HepG2 (cell line): ENCODE measurements at regions not wholly inside any gene's neighbourhood (a gene's known extent, or its start where the extent isn't known, plus 50 kb on each side); places are given as distances from the start of the nearest gene placed in this dataset.

Experiments used
- ATAC-seq: fragments of 200-7000 bp; cut with Tn5 transposase; 3 replicates; pipeline ENCODE4 v1.9.1; 2020; ENCODE audit warnings: mild to moderate bottlenecking, moderate library complexity
- BruUV-seq: library from RNA; stranded (reverse); fragments of 400-500 nt; replicated peaks from 2 replicates; lab custom pipeline; 2021; lab: Mats Ljungman, UMichigan
- CTCF ChIA-PET: fragments of 300-600 bp; formaldehyde crosslinking; extraction: SDS; loops from one replicate; lab custom pipeline; 2021; ENCODE audit warnings: low total read pairs, inconsistent platforms, low intra/inter-chr PET ratio; lab: Yijun Ruan, JAX
- POLR2A ChIA-PET: fragments of 350-600 bp; sonication (Branson Sonifier 250); formaldehyde crosslinking; loops from one replicate; lab custom pipeline; 2020; ENCODE audit warnings: antibody characterized with exemption, inconsistent platforms; lab: Yijun Ruan, JAX
- DNase-seq: peaks from one replicate; pipeline ENCODE4 v3.0.0-alpha.2; 2015; ENCODE audit warnings: low spot score
- FAIRE-seq: peaks from 3 replicates; lab custom pipeline; 2011; peaks lifted over from hg19 to GRCh38; lab: Jason Lieb, UNC
- H2AFZ ChIP-seq: one replicate; pipeline ENCODE4 v1.6.1; 2011; ENCODE audit warnings: low read length, inconsistent platforms
- H3K27ac ChIP-seq: fragments of 300-600 bp; 3 replicates; pipeline ENCODE4 v1.8.0; 2011; ENCODE audit warnings: mixed run types, mild to moderate bottlenecking, mixed read lengths, low read length, inconsistent platforms; ENCODE audit not compliant: insufficient read depth; ENCODE audit errors: extremely low read length
- H3K27me3 ChIP-seq, 2 experiments: fragments of 200-600 bp in 1 of 2; 2 replicates in 1 of 2; 3 replicates in 1 of 2; pipeline versions ENCODE4 v1.6.0 to v1.8.0; 2011; ENCODE audit warnings: low read length in 2 of 2, mild to moderate bottlenecking in 2 of 2, moderate library complexity in 2 of 2, inconsistent platforms in 1 of 2; ENCODE audit not compliant: insufficient read depth in 2 of 2, control insufficient read depth in 1 of 2
- H3K36me3 ChIP-seq, 2 experiments: fragments of 200-600 bp in 1 of 2; replicated peaks in 1 of 2; 2 replicates in 1 of 2; 3 replicates in 1 of 2; pipeline versions ENCODE4 v1.5.1 to v1.8.0; 2011; ENCODE audit warnings: low read length in 2 of 2, inconsistent platforms in 1 of 2; ENCODE audit not compliant: insufficient read depth in 2 of 2, control insufficient read depth in 1 of 2
- H3K4me1 ChIP-seq: 2 replicates; pipeline ENCODE4 v1.5.1; 2012; ENCODE audit warnings: low read length, inconsistent platforms; ENCODE audit not compliant: insufficient read depth
- H3K4me2 ChIP-seq: 2 replicates; pipeline ENCODE4 v1.6.0; 2011; ENCODE audit warnings: low read depth, low read length, inconsistent platforms
- H3K4me3 ChIP-seq, 3 experiments: fragments of 200-600 bp in 1 of 3; sonication (generic), shearing (Covaris generic) in 1 of 3; replicated peaks in 1 of 3; 2 replicates each; pipeline ENCODE4 v1.5.1; 2011 to 2016; ENCODE audit warnings: low read length in 3 of 3, inconsistent platforms in 2 of 3, low read depth in 2 of 3, mild to moderate bottlenecking in 2 of 3, control low read depth in 1 of 3, mixed read lengths in 1 of 3; ENCODE audit not compliant: insufficient read depth in 1 of 3
- H3K79me2 ChIP-seq: one replicate; pipeline ENCODE4 v1.6.1; 2011; ENCODE audit warnings: low read length, inconsistent platforms; ENCODE audit not compliant: insufficient read depth
- H3K9ac ChIP-seq: 2 replicates; pipeline ENCODE4 v1.6.0; 2011; ENCODE audit warnings: mild to moderate bottlenecking, low read depth, low read length, inconsistent platforms; ENCODE audit not compliant: insufficient read depth
- H3K9me3 ChIP-seq: 2 replicates; pipeline ENCODE4 v1.5.1; 2012; ENCODE audit warnings: mild to moderate bottlenecking, low read length
- H4K20me1 ChIP-seq: 2 replicates; pipeline ENCODE4 v1.6.0; 2011; ENCODE audit warnings: inconsistent platforms, mild to moderate bottlenecking, low read length, moderate library complexity; ENCODE audit not compliant: insufficient read depth
- CENPT ChIP-seq: sonication (generic); formaldehyde crosslinking; IDR thresholded peaks from 2 replicates; pipeline ENCODE4 v1.8.0; 2022; ENCODE audit warnings: low read depth, mild to moderate bottlenecking, moderate library complexity, missing genetic modification reagents
- KAT2B ChIP-seq: fragments of 150-350 bp; IDR thresholded peaks from 2 replicates; pipeline ENCODE4 v1.6.1; 2014; ENCODE audit warnings: low read depth, low read length, borderline replicate concordance
- NAIF1 ChIP-seq: sonication (generic); formaldehyde crosslinking; IDR thresholded peaks from 2 replicates; pipeline ENCODE4 v1.5.0; 2020; ENCODE audit warnings: mild to moderate bottlenecking, missing genetic modification reagents, borderline replicate concordance
- SMC3 ChIP-seq: IDR thresholded peaks from 2 replicates; pipeline ENCODE4 v1.6.1; 2011; ENCODE audit warnings: low read length, improper control_type of control experiment
- STAG1 ChIP-seq: sonication (generic); formaldehyde crosslinking; IDR thresholded peaks from 2 replicates; pipeline ENCODE4 v1.4.0; 2020; ENCODE audit warnings: missing genetic modification reagents
- U2AF1 ChIP-seq: fragments of 200-400 bp; formaldehyde crosslinking; optimal IDR thresholded peaks from 2 replicates; pipeline ENCODE3; 2017; ENCODE audit warnings: mild to moderate bottlenecking, low read depth, low read length
- ZNF563 ChIP-seq: sonication (generic); formaldehyde crosslinking; IDR thresholded peaks from 2 replicates; pipeline ENCODE4 v1.8.0; 2022; ENCODE audit warnings: mild to moderate bottlenecking, moderate library complexity, missing genetic modification reagents
- ZNF883 ChIP-seq: sonication (generic); formaldehyde crosslinking; IDR thresholded peaks from 2 replicates; pipeline ENCODE4 v1.5.1; 2020; ENCODE audit warnings: mild to moderate bottlenecking, missing genetic modification reagents; ENCODE audit errors: not compliant biosample characterization
- WGBS: methylation state at CpG from one replicate; pipeline ENCODE4 v1.1.6; 2017; ENCODE audit warnings: low lambda C conversion rate; 5-methylcytosine and 5-hydroxymethylcytosine counted together
- in situ Hi-C: cut with HindIII; loops from 2 replicates; pipeline ENCODE4 v1.10.0; 2017; ENCODE audit warnings: low pct_unique_long_range_greater_than_20kb; ENCODE audit not compliant: extremely low pct_ligation_motif_present
- intact Hi-C: fragments of 100-400 bp; cut with micrococcal nuclease; formaldehyde crosslinking; loops from one replicate; pipeline ENCODE4 v1.10.0; 2022; ENCODE audit not compliant: unreplicated experiment
- TF ChIP-seq, protein P1 (sequence below): sonication (generic); formaldehyde crosslinking; IDR thresholded peaks from 2 replicates; pipeline ENCODE4 v1.5.0; 2020; ENCODE audit warnings: mild to moderate bottlenecking, missing genetic modification reagents, moderate library complexity

DNA sequence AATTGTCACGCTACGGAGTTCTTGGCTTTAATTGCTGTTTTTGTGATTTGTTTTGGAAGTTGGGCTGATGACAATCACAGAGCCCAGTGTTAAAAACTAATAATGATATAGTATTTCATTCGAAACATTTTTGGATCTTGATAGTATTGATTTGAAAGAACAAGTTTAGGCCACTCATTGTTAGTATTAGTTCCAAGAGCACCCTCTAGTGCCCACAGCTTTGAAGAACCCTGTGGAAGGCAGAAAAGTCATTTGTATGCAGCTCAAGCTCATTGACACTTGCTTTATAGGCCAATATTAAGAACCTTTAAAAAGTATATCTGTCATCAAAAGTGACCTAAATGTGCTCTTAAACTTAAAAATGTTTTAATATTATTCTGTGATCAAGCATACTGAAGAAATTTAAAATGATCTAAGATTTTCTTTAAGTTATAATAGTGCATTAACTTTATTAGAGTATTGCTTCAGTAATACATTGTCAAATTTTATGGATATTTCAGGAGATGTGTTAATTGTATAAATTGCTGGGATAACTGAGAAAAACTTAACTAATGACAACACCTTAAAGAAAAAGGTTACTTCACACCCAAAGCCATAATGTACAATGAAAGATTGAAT is 191.0 kb downstream of the GRB14 start:
- Histone ChIP-seq H3K4me3 (no peak overlapping the region), H3K27ac (no peak overlapping the region), H3K36me3 (no peaks in the 10 kb centered on the region), H3K79me2 (no peaks in the 10 kb centered on the region), H3K27me3 (0 out of 5 replicates have a peak, but pooled peaks cover 0 to 4% of the 10 kb centered on the region in 2 experiments), H3K4me2 (no peak overlapping the region), H3K9me3 (no peaks in the 10 kb centered on the region), H2AFZ (no peak overlapping the region), H3K9ac (no peak overlapping the region), H3K4me1 (no peaks in the 10 kb centered on the region), H4K20me1 (no peaks in the 10 kb centered on the region)
- POLR2A ChIA-PET = no interaction called here
- CTCF ChIA-PET = interaction anchor here (0.8 to 1.3 kb wide), 3 partner anchors 1239 to 1261 kb away, joined by 3 to 4 read pairs (median 4); no protein-coding TSS in a partner anchor
- TF ChIP-seq, protein P1, sequence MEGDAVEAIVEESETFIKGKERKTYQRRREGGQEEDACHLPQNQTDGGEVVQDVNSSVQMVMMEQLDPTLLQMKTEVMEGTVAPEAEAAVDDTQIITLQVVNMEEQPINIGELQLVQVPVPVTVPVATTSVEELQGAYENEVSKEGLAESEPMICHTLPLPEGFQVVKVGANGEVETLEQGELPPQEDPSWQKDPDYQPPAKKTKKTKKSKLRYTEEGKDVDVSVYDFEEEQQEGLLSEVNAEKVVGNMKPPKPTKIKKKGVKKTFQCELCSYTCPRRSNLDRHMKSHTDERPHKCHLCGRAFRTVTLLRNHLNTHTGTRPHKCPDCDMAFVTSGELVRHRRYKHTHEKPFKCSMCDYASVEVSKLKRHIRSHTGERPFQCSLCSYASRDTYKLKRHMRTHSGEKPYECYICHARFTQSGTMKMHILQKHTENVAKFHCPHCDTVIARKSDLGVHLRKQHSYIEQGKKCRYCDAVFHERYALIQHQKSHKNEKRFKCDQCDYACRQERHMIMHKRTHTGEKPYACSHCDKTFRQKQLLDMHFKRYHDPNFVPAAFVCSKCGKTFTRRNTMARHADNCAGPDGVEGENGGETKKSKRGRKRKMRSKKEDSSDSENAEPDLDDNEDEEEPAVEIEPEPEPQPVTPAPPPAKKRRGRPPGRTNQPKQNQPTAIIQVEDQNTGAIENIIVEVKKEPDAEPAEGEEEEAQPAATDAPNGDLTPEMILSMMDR (CRISPR knock-in tag) = peak; percentile 69
- TF ChIP-seq SMC3 = peak; percentile 47; the same call in 1 of the 2 replicates
- no peak for TF ChIP-seq KAT2B
- TF ChIP-seq CENPT (CRISPR knock-in tag) = no peak
- TF ChIP-seq U2AF1 = no peak
- no peak for TF ChIP-seq ZNF563 (CRISPR knock-in tag)
- TF ChIP-seq NAIF1 (CRISPR knock-in tag) = no peak
- no peak for TF ChIP-seq ZNF883 (CRISPR knock-in tag)
- peak; percentile 74 for TF ChIP-seq STAG1 (CRISPR knock-in tag)
- DNase-seq (peak; percentile 39), FAIRE-seq (peak; percentile 60), ATAC-seq (peak; percentile 91)
- intact Hi-C loops = loop anchor here (1.0 to 2.0 kb wide), 5 partner anchors 49 to 1239 kb away; no protein-coding TSS in a partner anchor
- BruUV-seq = no TSS peak
- WGBS = 54% methylated on average over 3 of the region's 3 CpGs
- in situ Hi-C loops = no loop called here
